ENCODE measurements at regions not wholly inside any gene's neighbourhood (a gene's known extent, or its start where the extent isn't known, plus 50 kb on each side); places are given as distances from the start of the nearest gene placed in this dataset.

DNA sequence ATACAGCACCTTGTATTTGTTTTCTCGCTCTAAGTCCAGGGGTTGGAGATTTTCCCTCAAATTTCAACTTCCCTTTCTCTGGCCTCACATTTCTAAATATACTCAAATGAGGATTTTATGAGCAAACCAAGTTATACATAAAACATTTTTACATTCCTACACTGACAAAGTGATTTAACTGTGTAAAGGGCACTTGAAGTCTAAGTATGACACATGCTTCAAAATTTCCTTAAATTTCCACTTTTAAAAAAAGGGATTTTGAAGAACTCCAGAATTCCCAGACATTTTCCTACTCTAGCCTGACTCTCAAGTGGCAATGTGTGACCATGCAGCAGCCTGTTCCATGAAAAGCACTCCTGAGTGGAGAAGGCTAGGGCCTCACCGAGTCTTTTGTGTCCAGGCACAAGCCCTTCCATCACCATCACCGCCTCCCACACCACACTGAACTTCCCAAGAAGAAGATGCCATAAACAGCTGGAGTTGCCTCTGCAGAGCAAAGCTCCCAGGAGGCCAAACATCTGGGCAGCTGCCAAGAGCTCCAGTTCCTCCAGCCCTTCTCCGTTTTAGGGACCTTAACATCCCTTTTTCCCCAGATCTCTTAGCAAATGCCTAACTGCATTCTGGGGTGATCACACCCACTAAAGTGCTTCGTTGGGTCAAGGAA is 68.9 kb downstream of the NCR2 start:
- TF ChIP-seq POLR2AphosphoS5 (IDR thresholded peaks at IDR 0.05; ENCODE audit: borderline replicate concordance, low read depth, low read length), result no peak
- TF ChIP-seq EZH2 (IDR thresholded peaks at IDR 0.05), result no peak
- TF ChIP-seq FOXP2 (optimal IDR thresholded peaks at IDR 0.05; ENCODE audit: control extremely low read depth, extremely low read length, insufficient read depth), result peak; percentile 53
